ENCODE measurements at regions not wholly inside any gene's neighbourhood (a gene's known extent, or its start where the extent isn't known, plus 50 kb on each side); places are given as distances from the start of the nearest gene placed in this dataset.

DNA sequence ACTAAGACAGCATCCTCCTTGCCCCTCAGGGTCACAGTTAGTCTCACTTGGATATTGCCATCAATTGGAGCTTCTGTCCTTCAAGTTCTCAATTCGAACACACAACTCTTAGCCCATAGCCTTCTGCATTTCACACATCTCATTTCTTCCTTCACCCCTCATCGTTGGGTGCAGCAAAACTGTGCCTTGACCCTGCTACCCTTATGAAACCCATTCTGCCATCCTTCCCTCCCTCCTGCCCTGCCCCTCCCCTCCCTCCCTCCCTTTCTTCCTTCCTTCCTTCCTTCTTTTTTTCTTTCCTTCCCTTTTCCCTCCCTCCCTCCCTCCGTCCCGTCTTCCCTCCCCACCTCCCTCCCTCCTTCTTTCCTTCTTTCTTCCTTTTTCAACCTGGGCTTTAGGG lies 80.7 kb upstream of the CYRIA start:
- ChIA-PET POLR2A (no interaction called here), CTCF (interaction anchor here (1.0 to 1.1 kb wide), 2 partner anchors 11 to 16 kb away, joined by 3 to 4 read pairs; no protein-coding TSS in a partner anchor)
- Histone ChIP-seq H3K36me3 (ENCODE audit: control insufficient read depth, insufficient read depth, low read length) (no peaks in the 10 kb centered on the region), H3K27me3 (ENCODE audit: control insufficient read depth, insufficient read depth, low read length) (no peaks in the 10 kb centered on the region), H3K4me3 (ENCODE audit: low read depth, low read length) (no peak overlapping the region)
- no peak for TF ChIP-seq CTCF (IDR thresholded peaks at IDR 0.05; ENCODE audit: insufficient read depth, low read depth, low read length)
- no peak for DNase-seq (ENCODE audit: low read depth)

GRCh38 chr2:16745466-16745865 lies 79.8 kb upstream of the CYRIA start:
- ChIA-PET CTCF (interaction anchor here (0.8 kb wide), 1 partner anchor 12 kb away, joined by 3 read pairs; no protein-coding TSS in a partner anchor), POLR2A (no interaction called here)
- Histone ChIP-seq H3K27me3 (ENCODE audit: control insufficient read depth, insufficient read depth, low read length) (no peaks in the 10 kb centered on the region), H3K36me3 (ENCODE audit: control insufficient read depth, insufficient read depth, low read length) (no peaks in the 10 kb centered on the region), H3K4me3 (ENCODE audit: low read depth, low read length) (no peak overlapping the region)
- no peak for TF ChIP-seq CTCF (IDR thresholded peaks at IDR 0.05; ENCODE audit: insufficient read depth, low read depth, low read length)
- no peak for DNase-seq (ENCODE audit: low read depth)

GRCh38 chr2:16744521-16744920 lies 78.9 kb upstream of the CYRIA start:
- ChIA-PET CTCF (no interaction called here), POLR2A (no interaction called here)
- TF ChIP-seq CTCF (IDR thresholded peaks at IDR 0.05; ENCODE audit: insufficient read depth, low read depth, low read length) = no peak
- DNase-seq (ENCODE audit: low read depth) = no peak
- H3K27me3 ChIP-seq (ENCODE audit: control insufficient read depth, insufficient read depth, low read length) = no peaks in the 10 kb centered on the region
- H3K4me3 ChIP-seq (ENCODE audit: low read depth, low read length) = no peak overlapping the region
- no peaks in the 10 kb centered on the region for H3K36me3 ChIP-seq (ENCODE audit: control insufficient read depth, insufficient read depth, low read length)

DNA sequence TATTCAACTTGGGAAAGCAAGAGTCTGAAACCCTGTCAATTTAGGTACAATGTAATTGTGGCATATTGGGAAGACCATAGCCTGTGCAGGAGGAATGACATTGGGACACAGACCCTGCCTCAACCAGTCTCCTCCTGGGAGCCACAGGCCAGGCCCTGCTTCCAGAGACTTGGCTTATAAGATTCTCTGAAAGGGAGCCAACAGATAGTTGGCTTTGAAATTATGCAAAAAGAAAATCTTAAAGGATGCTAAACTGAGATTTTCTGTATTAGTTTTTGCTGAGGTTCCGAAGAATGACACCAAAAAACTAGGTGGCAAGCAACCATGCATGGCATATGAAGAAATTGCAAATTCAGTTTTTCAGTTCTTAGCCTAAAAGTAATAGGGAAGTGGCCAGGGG lies 76.4 kb upstream of the CYRIA start:
- Histone ChIP-seq H3K27me3 (ENCODE audit: control insufficient read depth, insufficient read depth, low read length) (no peaks in the 10 kb centered on the region), H3K4me3 (ENCODE audit: low read depth, low read length) (no peak overlapping the region), H3K36me3 (ENCODE audit: control insufficient read depth, insufficient read depth, low read length) (no peaks in the 10 kb centered on the region)
- CTCF ChIA-PET = no interaction called here
- no peak for DNase-seq (ENCODE audit: low read depth)
- POLR2A ChIA-PET = no interaction called here
- TF ChIP-seq CTCF (IDR thresholded peaks at IDR 0.05; ENCODE audit: insufficient read depth, low read depth, low read length) = no peak

DNA sequence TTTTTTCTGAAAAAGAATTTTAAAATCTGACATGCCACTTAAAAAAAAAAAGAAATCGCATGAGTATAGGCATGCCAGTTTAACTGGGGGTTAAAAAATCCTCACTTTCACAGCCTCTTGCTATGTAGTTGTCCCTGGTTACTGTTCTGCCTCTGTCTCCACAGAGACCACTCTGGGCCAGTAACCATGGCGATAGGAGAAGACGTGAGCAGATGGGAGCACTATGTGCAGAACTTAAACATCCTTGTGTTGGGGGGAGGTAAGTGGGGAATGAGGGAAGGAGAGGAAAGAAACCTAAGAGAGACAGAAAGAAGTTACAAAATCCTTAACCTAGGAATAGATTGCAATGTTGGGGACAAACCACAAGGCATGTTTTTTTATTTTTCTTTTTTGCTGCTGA lies 75.9 kb upstream of the CYRIA start:
- ChIA-PET POLR2A (no interaction called here), CTCF (no interaction called here)
- TF ChIP-seq CTCF (IDR thresholded peaks at IDR 0.05; ENCODE audit: insufficient read depth, low read depth, low read length) = no peak
- DNase-seq (ENCODE audit: low read depth) = no peak
- Histone ChIP-seq H3K27me3 (ENCODE audit: control insufficient read depth, insufficient read depth, low read length) (no peaks in the 10 kb centered on the region), H3K36me3 (ENCODE audit: control insufficient read depth, insufficient read depth, low read length) (no peaks in the 10 kb centered on the region), H3K4me3 (ENCODE audit: low read depth, low read length) (no peak overlapping the region)

Data from BJ (cell line).